Loucy (cell line): ENCODE measurements at regions not wholly inside any gene's neighbourhood (a gene's known extent, or its start where the extent isn't known, plus 50 kb on each side); places are given as distances from the start of the nearest gene placed in this dataset.
A peak's percentile ranks its signal among the peaks of the same experiment; 100 is the strongest.

Experiments
- H2AFZ ChIP-seq: fragments of 200-600 bp; sonication (generic); 2 replicates; pipeline ENCODE4 v1.6.0; 2016; ENCODE audit warnings: antibody characterized with exemption, mild to moderate bottlenecking, low read length, moderate library complexity
- H3F3A ChIP-seq: fragments of 200-600 bp; 2 replicates; pipeline ENCODE4 v1.6.0; 2016; ENCODE audit warnings: antibody characterized with exemption, low read depth, mild to moderate bottlenecking
- H3K27me3 ChIP-seq: fragments of 200-600 bp; sonication (generic); 2 replicates; pipeline ENCODE4 v1.6.1; 2014; ENCODE audit warnings: low read length, mild to moderate bottlenecking; ENCODE audit not compliant: insufficient read depth, poor library complexity, severe bottlenecking
- H3K36me3 ChIP-seq: fragments of 200-600 bp; sonication (generic); 2 replicates; pipeline ENCODE4 v1.6.1; 2016; ENCODE audit warnings: low read length; ENCODE audit not compliant: insufficient read depth
- H3K4me1 ChIP-seq: fragments of 200-600 bp; sonication (generic); 2 replicates; pipeline ENCODE4 v1.5.1; 2014; ENCODE audit warnings: low read length, mild to moderate bottlenecking; ENCODE audit not compliant: insufficient read depth, poor library complexity, severe bottlenecking
- H3K4me2 ChIP-seq: fragments of 200-600 bp; sonication (generic); 2 replicates; pipeline ENCODE4 v1.6.0; 2014; ENCODE audit warnings: antibody characterized with exemption, low read length, low read depth, mild to moderate bottlenecking; ENCODE audit not compliant: poor library complexity, severe bottlenecking
- H3K4me3 ChIP-seq: fragments of 200-600 bp; sonication (generic); 2 replicates; pipeline ENCODE4 v1.5.1; 2014; ENCODE audit warnings: low read length, mild to moderate bottlenecking, mixed read lengths; ENCODE audit not compliant: poor library complexity, severe bottlenecking
- H3K79me2 ChIP-seq: fragments of 200-600 bp; sonication (generic); 2 replicates; pipeline ENCODE4 v1.6.1; 2014; ENCODE audit warnings: low read length; ENCODE audit not compliant: insufficient read depth
- H3K9ac ChIP-seq: fragments of 200-600 bp; sonication (generic); 2 replicates; pipeline ENCODE4 v1.6.0; 2014; ENCODE audit warnings: mild to moderate bottlenecking, low read depth, low read length, moderate library complexity; ENCODE audit not compliant: poor library complexity, severe bottlenecking
- H3K9me2 ChIP-seq: fragments of 200-600 bp; sonication (generic); replicated peaks from 2 replicates; pipeline ENCODE4 v1.6.1; 2016; ENCODE audit warnings: low read depth, low read length, mixed read lengths
- H3K9me3 ChIP-seq: fragments of 200-600 bp; sonication (generic); 2 replicates; pipeline ENCODE4 v1.6.1; 2014; ENCODE audit warnings: mild to moderate bottlenecking, antibody characterized with exemption, low read length, low read depth; ENCODE audit not compliant: insufficient read depth
- H4K20me1 ChIP-seq: fragments of 200-600 bp; sonication (generic); 2 replicates; pipeline ENCODE4 v1.6.0; 2014; ENCODE audit warnings: antibody characterized with exemption, low read length, mild to moderate bottlenecking; ENCODE audit not compliant: insufficient read depth, poor library complexity, severe bottlenecking
- CTCF ChIP-seq: fragments of 200-600 bp; sonication (generic); conservative IDR thresholded peaks from 2 replicates; pipeline ENCODE4 v1.5.1; 2014; ENCODE audit warnings: mild to moderate bottlenecking, antibody characterized with exemption, low read length
- EZH2phosphoT487 ChIP-seq: fragments of 200-600 bp; IDR thresholded peaks from 2 replicates; pipeline ENCODE4 v1.6.1; 2018; ENCODE audit warnings: antibody characterized with exemption, mild to moderate bottlenecking, moderate library complexity, borderline replicate concordance

- Histone ChIP-seq H3K36me3 (no peaks in the 10 kb centered on the region), H2AFZ (no peak overlapping the region), H4K20me1 (no peaks in the 10 kb centered on the region), H3K27me3 (no peaks in the 10 kb centered on the region), H3K4me3 (no peak overlapping the region), H3K4me2 (no peak overlapping the region), H3K9me2 (no peaks in the 10 kb centered on the region), H3K9me3 (no peaks in the 10 kb centered on the region), H3K4me1 (peaks cover 50% of the 10 kb centered on the region), H3K9ac (no peak overlapping the region), H3K79me2 (peaks cover 22% of the 10 kb centered on the region), H3F3A (peaks cover 1% of the 10 kb centered on the region; the same call in 1 of the 2 replicates)
- TF ChIP-seq CTCF = no peak
- TF ChIP-seq EZH2phosphoT487 = no peak
These were observed 436.5 kb upstream of the MGMT start for GRCh38 chr10:129030603-129030895.

GRCh38 chr10:129030996-129031843, 435.8 kb upstream of the MGMT start:
- Histone ChIP-seq H3K9me3 (no peaks in the 10 kb centered on the region), H3K27me3 (no peaks in the 10 kb centered on the region), H3K36me3 (no peaks in the 10 kb centered on the region), H3K9ac (peak overlapping the region; percentile 98), H3K79me2 (peaks cover 28% of the 10 kb centered on the region), H3F3A (peaks cover 5% of the 10 kb centered on the region; the same call in 1 of the 2 replicates), H3K4me3 (peak overlapping the region; percentile 81), H3K4me1 (peaks cover 57% of the 10 kb centered on the region), H2AFZ (peak overlapping the region; percentile 68), H4K20me1 (no peaks in the 10 kb centered on the region), H3K9me2 (no peaks in the 10 kb centered on the region), H3K4me2 (peak overlapping the region; percentile 97)
- TF ChIP-seq EZH2phosphoT487 (no peak), CTCF (peak; percentile 99)

- Histone ChIP-seq H3K9me3 (no peaks in the 10 kb centered on the region), H3K4me3 (peak overlapping the region; percentile 81), H3K27me3 (no peaks in the 10 kb centered on the region), H3K4me2 (peak overlapping the region; percentile 97), H3K4me1 (peaks cover 57% of the 10 kb centered on the region), H3K79me2 (peaks cover 30% of the 10 kb centered on the region), H3K9me2 (no peaks in the 10 kb centered on the region), H3K9ac (peak overlapping the region; percentile 98), H3K36me3 (no peaks in the 10 kb centered on the region), H2AFZ (no peak overlapping the region; the same call in 1 of the 2 replicates), H3F3A (peaks cover 5% of the 10 kb centered on the region; the same call in 1 of the 2 replicates), H4K20me1 (no peaks in the 10 kb centered on the region)
- no peak for TF ChIP-seq CTCF
These were observed 435.2 kb upstream of the MGMT start for GRCh38 chr10:129031844-129032150.
